ENCODE measurements at regions not wholly inside any gene's neighbourhood (a gene's known extent, or its start where the extent isn't known, plus 50 kb on each side); places are given as distances from the start of the nearest gene placed in this dataset.

GRCh38 chr10:71015674-71016073 lies 127.3 kb upstream of the PCBD1 start:
- no peak for TF ChIP-seq EZH2 (IDR thresholded peaks at IDR 0.05)
- no peak for TF ChIP-seq CTCF (IDR thresholded peaks at IDR 0.05)

Measured in neural progenitor cell (in vitro differentiated cells).